HEK293 (cell line): ENCODE measurements at regions not wholly inside any gene's neighbourhood (a gene's known extent, or its start where the extent isn't known, plus 50 kb on each side); places are given as distances from the start of the nearest gene placed in this dataset.

ENCODE experiments used
- CTCF ChIA-PET: fragments of 350-600 bp; formaldehyde crosslinking; extraction: SDS; loops from one replicate; lab custom pipeline; 2021; ENCODE audit warnings: antibody characterized with exemption; lab: Yijun Ruan, JAX
- POLR2A ChIA-PET: fragments of 300-600 bp; formaldehyde crosslinking; extraction: SDS; loops from one replicate; lab custom pipeline; 2020; ENCODE audit warnings: antibody characterized with exemption, inconsistent platforms; lab: Yijun Ruan, JAX
- H3K27ac ChIP-seq: fragments of 200-500 bp; sonication (Bioruptor generic); 2 replicates; pipeline ENCODE4 v1.5.1; 2014; ENCODE audit warnings: low read depth, low read length, control low read depth, inconsistent platforms; ENCODE audit errors: extremely low read depth
- H3K36me3 ChIP-seq, 2 experiments: fragments of 200-500 bp in 1 of 2; sonication (Bioruptor generic) in 1 of 2; 1 replicate in 1 of 2; 2 replicates in 1 of 2; pipeline ENCODE4 v1.5.1; 2014 to 2017; ENCODE audit warnings: inconsistent platforms in 2 of 2, low read length in 2 of 2; ENCODE audit not compliant: control insufficient read depth in 2 of 2, insufficient read depth in 1 of 2
- H3K4me1 ChIP-seq: fragments of 200-500 bp; sonication (Bioruptor generic); 2 replicates; pipeline ENCODE4 v1.5.1; 2014; ENCODE audit warnings: mild to moderate bottlenecking, low read length, inconsistent platforms; ENCODE audit not compliant: control insufficient read depth, insufficient read depth
- H3K4me3 ChIP-seq: 2 replicates; pipeline ENCODE4 v1.5.1; 2011; ENCODE audit warnings: low read depth, mild to moderate bottlenecking, control low read depth, low read length, moderate library complexity
- H3K9me3 ChIP-seq: fragments of 200-500 bp; sonication (Bioruptor generic); 2 replicates; pipeline ENCODE4 v1.5.1; 2014; ENCODE audit warnings: low read depth, low read length, inconsistent platforms; ENCODE audit not compliant: control insufficient read depth, insufficient read depth
- HOXA7 ChIP-seq: sonication (generic); formaldehyde crosslinking; IDR thresholded peaks from 2 replicates; pipeline ENCODE4 v1.8.1; 2022; ENCODE audit warnings: missing genetic modification reagents, borderline replicate concordance
- HOXC10 ChIP-seq: sonication (generic); formaldehyde crosslinking; IDR thresholded peaks from 2 replicates; pipeline ENCODE4 v1.8.1; 2023; ENCODE audit warnings: mild to moderate bottlenecking, missing genetic modification reagents
- KLF16 ChIP-seq: fragments of 450-650 bp; formaldehyde crosslinking; IDR thresholded peaks from 2 replicates; pipeline ENCODE4 v1.5.1; 2017; ENCODE audit warnings: missing biosample characterization, missing genetic modification characterization
- TRIM28 ChIP-seq: IDR thresholded peaks from 2 replicates; pipeline ENCODE4 v1.6.1; 2011; ENCODE audit warnings: low read length, control low read depth, borderline replicate concordance
- YY1 ChIP-seq: fragments of 450-650 bp; formaldehyde crosslinking; IDR thresholded peaks from 2 replicates; pipeline ENCODE4 v1.5.1; 2018; ENCODE audit warnings: missing biosample characterization, missing genetic modification characterization
- ZBTB17 ChIP-seq: fragments of 450-650 bp; formaldehyde crosslinking; IDR thresholded peaks from 2 replicates; pipeline ENCODE4 v1.5.1; 2016; ENCODE audit warnings: missing biosample characterization, missing genetic modification characterization
- ZBTB20 ChIP-seq: fragments of 450-650 bp; formaldehyde crosslinking; IDR thresholded peaks from 2 replicates; pipeline ENCODE4 v1.5.1; 2016; ENCODE audit warnings: missing biosample characterization, missing genetic modification characterization
- ZBTB48 ChIP-seq: fragments of 450-650 bp; formaldehyde crosslinking; IDR thresholded peaks from 2 replicates; pipeline ENCODE4 v1.5.1; 2016; ENCODE audit warnings: missing biosample characterization, missing genetic modification characterization
- ZBTB7A ChIP-seq: fragments of 450-650 bp; formaldehyde crosslinking; IDR thresholded peaks from 2 replicates; pipeline ENCODE4 v1.5.1; 2016; ENCODE audit warnings: low read depth, missing biosample characterization, missing genetic modification characterization
- ZFHX2 ChIP-seq: fragments of 450-650 bp; formaldehyde crosslinking; conservative IDR thresholded peaks from 2 replicates; pipeline ENCODE4 v1.5.1; 2016; ENCODE audit warnings: missing biosample characterization, missing genetic modification characterization
- ZNF132 ChIP-seq: fragments of 450-650 bp; formaldehyde crosslinking; IDR thresholded peaks from 2 replicates; pipeline ENCODE4 v1.5.1; 2017; ENCODE audit warnings: missing biosample characterization, missing genetic modification characterization, borderline replicate concordance
- ZNF138 ChIP-seq: fragments of 450-650 bp; formaldehyde crosslinking; IDR thresholded peaks from 2 replicates; pipeline ENCODE4 v1.5.1; 2016; ENCODE audit warnings: missing biosample characterization, missing genetic modification characterization, borderline replicate concordance
- ZNF16 ChIP-seq: fragments of 450-650 bp; formaldehyde crosslinking; IDR thresholded peaks from 2 replicates; pipeline ENCODE4 v1.5.1; 2016; ENCODE audit warnings: low read depth, missing biosample characterization, missing genetic modification characterization
- ZNF175 ChIP-seq: fragments of 450-650 bp; formaldehyde crosslinking; IDR thresholded peaks from 2 replicates; pipeline ENCODE4 v1.5.1; 2016; ENCODE audit warnings: missing biosample characterization, missing genetic modification characterization
- ZNF223 ChIP-seq: fragments of 450-650 bp; formaldehyde crosslinking; IDR thresholded peaks from 2 replicates; pipeline ENCODE4 v1.5.1; 2016; ENCODE audit warnings: missing biosample characterization, missing genetic modification characterization
- ZNF23 ChIP-seq: fragments of 450-650 bp; formaldehyde crosslinking; IDR thresholded peaks from 2 replicates; pipeline ENCODE4 v1.5.1; 2016; ENCODE audit warnings: missing biosample characterization, missing genetic modification characterization, borderline replicate concordance
- ZNF24 ChIP-seq: fragments of 450-650 bp; formaldehyde crosslinking; IDR thresholded peaks from 2 replicates; pipeline ENCODE4 v1.5.1; 2016; ENCODE audit warnings: missing biosample characterization, missing genetic modification characterization
- ZNF302 ChIP-seq: fragments of 450-650 bp; formaldehyde crosslinking; IDR thresholded peaks from 2 replicates; pipeline ENCODE4 v1.5.1; 2016; ENCODE audit warnings: missing biosample characterization, missing genetic modification characterization, low read depth
- ZNF391 ChIP-seq: fragments of 450-650 bp; formaldehyde crosslinking; IDR thresholded peaks from 2 replicates; pipeline ENCODE4 v1.5.1; 2016; ENCODE audit warnings: low read depth, missing biosample characterization, missing genetic modification characterization, borderline replicate concordance
- ZNF530 ChIP-seq: fragments of 450-650 bp; formaldehyde crosslinking; IDR thresholded peaks from 2 replicates; pipeline ENCODE4 v1.5.1; 2016; ENCODE audit warnings: low read depth, missing biosample characterization, missing genetic modification characterization
- ZNF548 ChIP-seq: fragments of 450-650 bp; formaldehyde crosslinking; IDR thresholded peaks from 2 replicates; pipeline ENCODE4 v1.5.1; 2016; ENCODE audit warnings: missing biosample characterization, missing genetic modification characterization
- ZNF571 ChIP-seq: fragments of 450-650 bp; formaldehyde crosslinking; IDR thresholded peaks from 2 replicates; pipeline ENCODE4 v1.5.0; 2017; ENCODE audit warnings: missing biosample characterization, missing genetic modification characterization
- ZNF585B ChIP-seq: fragments of 450-650 bp; formaldehyde crosslinking; IDR thresholded peaks from 2 replicates; pipeline ENCODE4 v1.5.1; 2016; ENCODE audit warnings: missing biosample characterization, missing genetic modification characterization
- ZNF704 ChIP-seq: fragments of 450-650 bp; formaldehyde crosslinking; IDR thresholded peaks from 2 replicates; pipeline ENCODE4 v1.5.1; 2016; ENCODE audit warnings: missing biosample characterization, missing genetic modification characterization
- ZNF768 ChIP-seq: fragments of 450-650 bp; formaldehyde crosslinking; IDR thresholded peaks from 2 replicates; pipeline ENCODE4 v1.5.1; 2018; ENCODE audit warnings: missing biosample characterization, mild to moderate bottlenecking, missing genetic modification characterization
- TF ChIP-seq, protein P1 (sequence below): fragments of 450-650 bp; formaldehyde crosslinking; IDR thresholded peaks from 2 replicates; pipeline ENCODE4 v1.5.1; 2016; ENCODE audit warnings: missing biosample characterization, missing genetic modification characterization
- TF ChIP-seq, protein P2 (sequence below): fragments of 450-650 bp; formaldehyde crosslinking; IDR thresholded peaks from 2 replicates; pipeline ENCODE4 v1.5.1; 2016; ENCODE audit warnings: missing biosample characterization, missing genetic modification characterization
- TF ChIP-seq, protein P3 (sequence below): fragments of 450-650 bp; formaldehyde crosslinking; IDR thresholded peaks from 2 replicates; pipeline ENCODE4 v1.5.1; 2016; ENCODE audit warnings: missing biosample characterization, missing genetic modification characterization

- POLR2A ChIA-PET, result interaction anchor here (0.6 kb wide), 1 partner anchor 197 kb away, joined by 5 read pairs; no protein-coding TSS in a partner anchor
Measured at GRCh38 chr5:124868676-124869075, 122.2 kb upstream of the ZNF608 start.

GRCh38 chr5:124869426-124870033 lies 123.1 kb upstream of the ZNF608 start:
- ChIA-PET POLR2A (no interaction called here), CTCF (interaction anchor here (0.9 kb wide), 1 partner anchor 18 kb away, joined by 3 read pairs; no protein-coding TSS in a partner anchor)
- H3K27ac ChIP-seq, result no peak overlapping the region
- H3K4me3 ChIP-seq, result no peak overlapping the region
- TF ChIP-seq ZBTB17 (tag by site-specific recombination) (no peak), ZNF16 (tag by site-specific recombination) (no peak), ZBTB48 (tag by site-specific recombination) (no peak), ZFHX2 (tag by site-specific recombination) (no peak), ZNF704 (tag by site-specific recombination) (no peak), ZBTB20 (tag by site-specific recombination) (no peak), ZNF530 (tag by site-specific recombination) (no peak), ZNF768 (tag by site-specific recombination) (no peak), ZNF23 (tag by site-specific recombination) (no peak), ZNF391 (tag by site-specific recombination) (no peak), ZNF138 (no peak)
- TF ChIP-seq, protein P1, sequence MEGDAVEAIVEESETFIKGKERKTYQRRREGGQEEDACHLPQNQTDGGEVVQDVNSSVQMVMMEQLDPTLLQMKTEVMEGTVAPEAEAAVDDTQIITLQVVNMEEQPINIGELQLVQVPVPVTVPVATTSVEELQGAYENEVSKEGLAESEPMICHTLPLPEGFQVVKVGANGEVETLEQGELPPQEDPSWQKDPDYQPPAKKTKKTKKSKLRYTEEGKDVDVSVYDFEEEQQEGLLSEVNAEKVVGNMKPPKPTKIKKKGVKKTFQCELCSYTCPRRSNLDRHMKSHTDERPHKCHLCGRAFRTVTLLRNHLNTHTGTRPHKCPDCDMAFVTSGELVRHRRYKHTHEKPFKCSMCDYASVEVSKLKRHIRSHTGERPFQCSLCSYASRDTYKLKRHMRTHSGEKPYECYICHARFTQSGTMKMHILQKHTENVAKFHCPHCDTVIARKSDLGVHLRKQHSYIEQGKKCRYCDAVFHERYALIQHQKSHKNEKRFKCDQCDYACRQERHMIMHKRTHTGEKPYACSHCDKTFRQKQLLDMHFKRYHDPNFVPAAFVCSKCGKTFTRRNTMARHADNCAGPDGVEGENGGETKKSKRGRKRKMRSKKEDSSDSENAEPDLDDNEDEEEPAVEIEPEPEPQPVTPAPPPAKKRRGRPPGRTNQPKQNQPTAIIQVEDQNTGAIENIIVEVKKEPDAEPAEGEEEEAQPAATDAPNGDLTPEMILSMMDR (tag by site-specific recombination), result no peak
- TF ChIP-seq, all 188 proteins: peak for 0
- H3K9me3 ChIP-seq, result no peaks in the 10 kb centered on the region
- H3K4me1 ChIP-seq, result peaks cover 39% of the 10 kb centered on the region
- no peaks in the 10 kb centered on the region for H3K36me3 ChIP-seq

More at GRCh38 chr5:124868676-124869075, 122.2 kb upstream of the ZNF608 start:
- Histone ChIP-seq H3K4me1 (peaks cover 39% of the 10 kb centered on the region), H3K4me3 (no peak overlapping the region), H3K9me3 (no peaks in the 10 kb centered on the region)
- CTCF ChIA-PET, result interaction anchor here (0.6 kb wide), 1 partner anchor 36 kb away, joined by 5 read pairs; no protein-coding TSS in a partner anchor
- TF ChIP-seq, protein P2, sequence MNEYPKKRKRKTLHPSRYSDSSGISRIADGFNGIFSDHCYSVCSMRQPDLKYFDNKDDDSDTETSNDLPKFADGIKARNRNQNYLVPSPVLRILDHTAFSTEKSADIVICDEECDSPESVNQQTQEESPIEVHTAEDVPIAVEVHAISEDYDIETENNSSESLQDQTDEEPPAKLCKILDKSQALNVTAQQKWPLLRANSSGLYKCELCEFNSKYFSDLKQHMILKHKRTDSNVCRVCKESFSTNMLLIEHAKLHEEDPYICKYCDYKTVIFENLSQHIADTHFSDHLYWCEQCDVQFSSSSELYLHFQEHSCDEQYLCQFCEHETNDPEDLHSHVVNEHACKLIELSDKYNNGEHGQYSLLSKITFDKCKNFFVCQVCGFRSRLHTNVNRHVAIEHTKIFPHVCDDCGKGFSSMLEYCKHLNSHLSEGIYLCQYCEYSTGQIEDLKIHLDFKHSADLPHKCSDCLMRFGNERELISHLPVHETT, result no peak
- no peak for TF ChIP-seq ZNF548
- no peak for TF ChIP-seq TRIM28
- no peak for TF ChIP-seq ZNF585B (tag by site-specific recombination)
- no peak for TF ChIP-seq ZNF571 (tag by site-specific recombination)
- TF ChIP-seq HOXC10, result no peak
- TF ChIP-seq ZNF24 (tag by site-specific recombination), result no peak
- no peak for TF ChIP-seq HOXA7
- TF ChIP-seq YY1 (tag by site-specific recombination), result no peak
- no peak for TF ChIP-seq ZNF223 (tag by site-specific recombination)
- TF ChIP-seq, protein P3, sequence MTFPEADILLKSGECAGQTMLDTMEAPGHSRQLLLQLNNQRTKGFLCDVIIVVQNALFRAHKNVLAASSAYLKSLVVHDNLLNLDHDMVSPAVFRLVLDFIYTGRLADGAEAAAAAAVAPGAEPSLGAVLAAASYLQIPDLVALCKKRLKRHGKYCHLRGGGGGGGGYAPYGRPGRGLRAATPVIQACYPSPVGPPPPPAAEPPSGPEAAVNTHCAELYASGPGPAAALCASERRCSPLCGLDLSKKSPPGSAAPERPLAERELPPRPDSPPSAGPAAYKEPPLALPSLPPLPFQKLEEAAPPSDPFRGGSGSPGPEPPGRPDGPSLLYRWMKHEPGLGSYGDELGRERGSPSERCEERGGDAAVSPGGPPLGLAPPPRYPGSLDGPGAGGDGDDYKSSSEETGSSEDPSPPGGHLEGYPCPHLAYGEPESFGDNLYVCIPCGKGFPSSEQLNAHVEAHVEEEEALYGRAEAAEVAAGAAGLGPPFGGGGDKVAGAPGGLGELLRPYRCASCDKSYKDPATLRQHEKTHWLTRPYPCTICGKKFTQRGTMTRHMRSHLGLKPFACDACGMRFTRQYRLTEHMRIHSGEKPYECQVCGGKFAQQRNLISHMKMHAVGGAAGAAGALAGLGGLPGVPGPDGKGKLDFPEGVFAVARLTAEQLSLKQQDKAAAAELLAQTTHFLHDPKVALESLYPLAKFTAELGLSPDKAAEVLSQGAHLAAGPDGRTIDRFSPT (tag by site-specific recombination), result no peak
- no peak for TF ChIP-seq ZNF132 (tag by site-specific recombination)
- TF ChIP-seq ZNF175 (tag by site-specific recombination), result no peak
- TF ChIP-seq KLF16, result no peak
- TF ChIP-seq ZNF302 (tag by site-specific recombination), result no peak
- TF ChIP-seq ZBTB7A, result no peak
- TF ChIP-seq, all 188 proteins: peak for 0
- Histone ChIP-seq H3K36me3 (no peaks in the 10 kb centered on the region), H3K27ac (no peak overlapping the region)
